ENCODE measurements at regions not wholly inside any gene's neighbourhood (a gene's known extent, or its start where the extent isn't known, plus 50 kb on each side); places are given as distances from the start of the nearest gene placed in this dataset.

DNA sequence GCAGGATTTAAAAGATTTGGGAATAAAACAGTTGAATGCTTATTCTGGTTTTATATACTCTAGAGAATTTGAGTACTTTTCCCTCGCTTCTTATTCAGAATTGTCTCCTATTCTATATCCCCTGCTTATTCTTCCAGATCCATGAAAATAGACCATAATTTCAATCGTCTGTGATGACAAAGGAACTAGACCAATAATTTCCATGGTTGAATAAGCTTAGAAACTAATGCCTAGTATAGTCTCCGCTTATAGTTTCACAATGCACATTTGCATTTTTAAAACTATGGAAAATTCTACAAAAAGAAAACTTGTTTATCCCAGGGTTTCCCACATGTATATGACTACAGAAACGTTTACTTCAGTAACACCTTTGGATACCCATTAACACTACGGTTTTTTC is 247.4 kb upstream of the NR5A2 start:
- TF ChIP-seq, protein P1, sequence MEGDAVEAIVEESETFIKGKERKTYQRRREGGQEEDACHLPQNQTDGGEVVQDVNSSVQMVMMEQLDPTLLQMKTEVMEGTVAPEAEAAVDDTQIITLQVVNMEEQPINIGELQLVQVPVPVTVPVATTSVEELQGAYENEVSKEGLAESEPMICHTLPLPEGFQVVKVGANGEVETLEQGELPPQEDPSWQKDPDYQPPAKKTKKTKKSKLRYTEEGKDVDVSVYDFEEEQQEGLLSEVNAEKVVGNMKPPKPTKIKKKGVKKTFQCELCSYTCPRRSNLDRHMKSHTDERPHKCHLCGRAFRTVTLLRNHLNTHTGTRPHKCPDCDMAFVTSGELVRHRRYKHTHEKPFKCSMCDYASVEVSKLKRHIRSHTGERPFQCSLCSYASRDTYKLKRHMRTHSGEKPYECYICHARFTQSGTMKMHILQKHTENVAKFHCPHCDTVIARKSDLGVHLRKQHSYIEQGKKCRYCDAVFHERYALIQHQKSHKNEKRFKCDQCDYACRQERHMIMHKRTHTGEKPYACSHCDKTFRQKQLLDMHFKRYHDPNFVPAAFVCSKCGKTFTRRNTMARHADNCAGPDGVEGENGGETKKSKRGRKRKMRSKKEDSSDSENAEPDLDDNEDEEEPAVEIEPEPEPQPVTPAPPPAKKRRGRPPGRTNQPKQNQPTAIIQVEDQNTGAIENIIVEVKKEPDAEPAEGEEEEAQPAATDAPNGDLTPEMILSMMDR (IDR thresholded peaks at IDR 0.05), result no peak
- TF ChIP-seq POLR2AphosphoS5 (IDR thresholded peaks at IDR 0.05; ENCODE audit: insufficient read depth in 1 of 2, low read depth in 1 of 2) (no peak), POLR2A (IDR thresholded peaks at IDR 0.05) (no peak)

Measured in vagina (tissue), 2 donors.